ENCODE measurements at regions not wholly inside any gene's neighbourhood (a gene's known extent, or its start where the extent isn't known, plus 50 kb on each side); places are given as distances from the start of the nearest gene placed in this dataset.

DNA sequence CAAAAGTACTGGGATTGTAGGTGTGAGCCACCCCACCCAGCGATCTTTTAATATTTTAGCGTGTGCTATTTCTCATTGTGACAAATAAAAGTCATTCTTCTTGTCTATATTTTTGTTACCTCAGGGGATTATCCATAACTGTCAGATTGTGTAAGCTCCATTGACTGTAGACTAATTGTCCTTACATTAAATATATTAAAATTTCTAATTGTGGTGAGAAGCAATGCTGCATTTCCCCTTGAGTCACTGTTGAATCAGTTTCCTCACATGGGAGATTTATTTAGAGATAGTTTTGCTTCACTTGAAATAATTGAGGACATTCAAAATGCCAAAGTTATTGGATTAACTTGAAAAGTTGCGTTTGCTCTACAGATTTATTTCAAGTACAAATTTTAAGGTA lies 782.4 kb upstream of the WWC1 start:
- TF ChIP-seq, protein P1, sequence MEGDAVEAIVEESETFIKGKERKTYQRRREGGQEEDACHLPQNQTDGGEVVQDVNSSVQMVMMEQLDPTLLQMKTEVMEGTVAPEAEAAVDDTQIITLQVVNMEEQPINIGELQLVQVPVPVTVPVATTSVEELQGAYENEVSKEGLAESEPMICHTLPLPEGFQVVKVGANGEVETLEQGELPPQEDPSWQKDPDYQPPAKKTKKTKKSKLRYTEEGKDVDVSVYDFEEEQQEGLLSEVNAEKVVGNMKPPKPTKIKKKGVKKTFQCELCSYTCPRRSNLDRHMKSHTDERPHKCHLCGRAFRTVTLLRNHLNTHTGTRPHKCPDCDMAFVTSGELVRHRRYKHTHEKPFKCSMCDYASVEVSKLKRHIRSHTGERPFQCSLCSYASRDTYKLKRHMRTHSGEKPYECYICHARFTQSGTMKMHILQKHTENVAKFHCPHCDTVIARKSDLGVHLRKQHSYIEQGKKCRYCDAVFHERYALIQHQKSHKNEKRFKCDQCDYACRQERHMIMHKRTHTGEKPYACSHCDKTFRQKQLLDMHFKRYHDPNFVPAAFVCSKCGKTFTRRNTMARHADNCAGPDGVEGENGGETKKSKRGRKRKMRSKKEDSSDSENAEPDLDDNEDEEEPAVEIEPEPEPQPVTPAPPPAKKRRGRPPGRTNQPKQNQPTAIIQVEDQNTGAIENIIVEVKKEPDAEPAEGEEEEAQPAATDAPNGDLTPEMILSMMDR (IDR thresholded peaks at IDR 0.05; ENCODE audit: low read length) = no peak
- TF ChIP-seq EZH2 (IDR thresholded peaks at IDR 0.05; ENCODE audit: borderline replicate concordance, low read length) = no peak
- H2AFZ ChIP-seq (ENCODE audit: low read length) = no peak overlapping the region
- no peaks in the 10 kb centered on the region for H3K79me2 ChIP-seq (ENCODE audit: insufficient read depth, low read length)
- H3K36me3 ChIP-seq (ENCODE audit: insufficient read depth, low read length) = no peaks in the 10 kb centered on the region
- H3K27me3 ChIP-seq (ENCODE audit: insufficient read depth, low read length) = no peaks in the 10 kb centered on the region
- H3F3A ChIP-seq (ENCODE audit: insufficient read depth, low read length) = no peaks in the 10 kb centered on the region
- H3K4me1 ChIP-seq (ENCODE audit: insufficient read depth, low read length, severe bottlenecking) = no peaks in the 10 kb centered on the region
- H3K4me3 ChIP-seq (ENCODE audit: low read depth, low read length, poor library complexity, severe bottlenecking) = no peak overlapping the region
- H3K4me2 ChIP-seq (ENCODE audit: low read length) = no peak overlapping the region
- H3K9ac ChIP-seq (ENCODE audit: low read length) = no peak overlapping the region
- H4K20me1 ChIP-seq (ENCODE audit: insufficient read depth, low read length) = no peaks in the 10 kb centered on the region
- H3K9me2 ChIP-seq (ENCODE audit: low read depth, low read length) = no peaks in the 10 kb centered on the region
- no peaks in the 10 kb centered on the region for H3K9me3 ChIP-seq (ENCODE audit: low read length)
- H3K27ac ChIP-seq (ENCODE audit: low read depth, low read length, poor library complexity, severe bottlenecking) = no peak overlapping the region

DNA sequence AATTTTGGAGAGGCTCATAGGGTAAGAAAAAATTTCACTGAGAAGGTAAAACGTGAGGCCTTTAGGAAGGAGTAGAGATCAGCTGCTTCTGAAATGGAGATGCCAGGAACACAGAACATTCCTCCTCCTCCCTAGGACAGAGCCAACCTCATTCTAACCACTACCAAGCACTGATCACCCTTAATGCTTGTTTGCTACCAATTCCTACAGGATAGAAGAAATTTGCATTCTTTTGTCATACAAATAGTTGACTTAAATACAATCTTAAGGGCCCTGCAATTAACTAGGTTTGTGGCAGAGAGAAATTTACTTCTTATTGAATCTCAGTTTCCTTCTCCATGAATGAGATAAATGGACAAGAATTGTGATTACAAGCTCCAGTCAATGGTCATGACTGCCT lies 780.2 kb upstream of the WWC1 start:
- no peaks in the 10 kb centered on the region for H3K27me3 ChIP-seq (ENCODE audit: insufficient read depth, low read length)
- no peaks in the 10 kb centered on the region for H3K79me2 ChIP-seq (ENCODE audit: insufficient read depth, low read length)
- no peak overlapping the region for H2AFZ ChIP-seq (ENCODE audit: low read length)
- no peaks in the 10 kb centered on the region for H3K36me3 ChIP-seq (ENCODE audit: insufficient read depth, low read length)
- H3K9me2 ChIP-seq (ENCODE audit: low read depth, low read length) = no peaks in the 10 kb centered on the region
- H3K27ac ChIP-seq (ENCODE audit: low read depth, low read length, poor library complexity, severe bottlenecking) = no peak overlapping the region
- TF ChIP-seq EZH2 (IDR thresholded peaks at IDR 0.05; ENCODE audit: borderline replicate concordance, low read length) = no peak
- TF ChIP-seq, protein P1 (IDR thresholded peaks at IDR 0.05; ENCODE audit: low read length) = no peak
- no peak overlapping the region for H3K4me3 ChIP-seq (ENCODE audit: low read depth, low read length, poor library complexity, severe bottlenecking)
- no peak overlapping the region for H3K4me2 ChIP-seq (ENCODE audit: low read length)
- no peaks in the 10 kb centered on the region for H3F3A ChIP-seq (ENCODE audit: insufficient read depth, low read length)
- H3K9me3 ChIP-seq (ENCODE audit: low read length) = no peaks in the 10 kb centered on the region
- no peaks in the 10 kb centered on the region for H4K20me1 ChIP-seq (ENCODE audit: insufficient read depth, low read length)
- H3K4me1 ChIP-seq (ENCODE audit: insufficient read depth, low read length, severe bottlenecking) = no peaks in the 10 kb centered on the region
- no peak overlapping the region for H3K9ac ChIP-seq (ENCODE audit: low read length)

DNA sequence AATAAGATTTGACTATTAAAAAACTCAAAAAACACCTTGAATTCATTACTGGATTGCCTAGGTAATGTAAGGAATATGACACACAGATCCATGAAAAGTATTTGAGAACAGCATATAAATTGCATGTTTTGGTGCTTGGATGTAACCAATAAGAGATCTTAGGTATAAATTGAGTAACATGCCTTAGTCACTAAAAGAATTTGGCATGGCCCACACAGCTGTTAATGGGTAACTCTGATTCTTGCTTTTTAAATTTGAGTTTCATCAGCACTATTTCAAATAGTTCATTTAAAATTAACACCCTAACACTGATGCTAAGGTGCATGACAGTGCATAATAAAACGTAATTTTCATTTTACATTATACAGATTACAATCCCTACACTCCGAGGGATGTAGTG lies 779.3 kb upstream of the WWC1 start:
- Histone ChIP-seq H4K20me1 (ENCODE audit: insufficient read depth, low read length) (no peaks in the 10 kb centered on the region), H3K79me2 (ENCODE audit: insufficient read depth, low read length) (no peaks in the 10 kb centered on the region), H3K9me2 (ENCODE audit: low read depth, low read length) (no peaks in the 10 kb centered on the region), H3K4me1 (ENCODE audit: insufficient read depth, low read length, severe bottlenecking) (no peaks in the 10 kb centered on the region), H3K4me2 (ENCODE audit: low read length) (no peak overlapping the region), H3K9me3 (ENCODE audit: low read length) (no peaks in the 10 kb centered on the region), H3F3A (ENCODE audit: insufficient read depth, low read length) (no peaks in the 10 kb centered on the region), H2AFZ (ENCODE audit: low read length) (no peak overlapping the region), H3K27me3 (ENCODE audit: insufficient read depth, low read length) (no peaks in the 10 kb centered on the region), H3K27ac (ENCODE audit: low read depth, low read length, poor library complexity, severe bottlenecking) (no peak overlapping the region), H3K36me3 (ENCODE audit: insufficient read depth, low read length) (no peaks in the 10 kb centered on the region), H3K9ac (ENCODE audit: low read length) (no peak overlapping the region), H3K4me3 (ENCODE audit: low read depth, low read length, poor library complexity, severe bottlenecking) (no peak overlapping the region)
- TF ChIP-seq EZH2 (IDR thresholded peaks at IDR 0.05; ENCODE audit: borderline replicate concordance, low read length) = no peak
- TF ChIP-seq, protein P1 (IDR thresholded peaks at IDR 0.05; ENCODE audit: low read length) = no peak
